ENCODE measurements at regions not wholly inside any gene's neighbourhood (a gene's known extent, or its start where the extent isn't known, plus 50 kb on each side); places are given as distances from the start of the nearest gene placed in this dataset.
"Not testable (repeated sequence)": the region's sequence is repeated elsewhere in the genome, so short reads cannot be mapped to it uniquely, and the experiment has no call there.

DNA sequence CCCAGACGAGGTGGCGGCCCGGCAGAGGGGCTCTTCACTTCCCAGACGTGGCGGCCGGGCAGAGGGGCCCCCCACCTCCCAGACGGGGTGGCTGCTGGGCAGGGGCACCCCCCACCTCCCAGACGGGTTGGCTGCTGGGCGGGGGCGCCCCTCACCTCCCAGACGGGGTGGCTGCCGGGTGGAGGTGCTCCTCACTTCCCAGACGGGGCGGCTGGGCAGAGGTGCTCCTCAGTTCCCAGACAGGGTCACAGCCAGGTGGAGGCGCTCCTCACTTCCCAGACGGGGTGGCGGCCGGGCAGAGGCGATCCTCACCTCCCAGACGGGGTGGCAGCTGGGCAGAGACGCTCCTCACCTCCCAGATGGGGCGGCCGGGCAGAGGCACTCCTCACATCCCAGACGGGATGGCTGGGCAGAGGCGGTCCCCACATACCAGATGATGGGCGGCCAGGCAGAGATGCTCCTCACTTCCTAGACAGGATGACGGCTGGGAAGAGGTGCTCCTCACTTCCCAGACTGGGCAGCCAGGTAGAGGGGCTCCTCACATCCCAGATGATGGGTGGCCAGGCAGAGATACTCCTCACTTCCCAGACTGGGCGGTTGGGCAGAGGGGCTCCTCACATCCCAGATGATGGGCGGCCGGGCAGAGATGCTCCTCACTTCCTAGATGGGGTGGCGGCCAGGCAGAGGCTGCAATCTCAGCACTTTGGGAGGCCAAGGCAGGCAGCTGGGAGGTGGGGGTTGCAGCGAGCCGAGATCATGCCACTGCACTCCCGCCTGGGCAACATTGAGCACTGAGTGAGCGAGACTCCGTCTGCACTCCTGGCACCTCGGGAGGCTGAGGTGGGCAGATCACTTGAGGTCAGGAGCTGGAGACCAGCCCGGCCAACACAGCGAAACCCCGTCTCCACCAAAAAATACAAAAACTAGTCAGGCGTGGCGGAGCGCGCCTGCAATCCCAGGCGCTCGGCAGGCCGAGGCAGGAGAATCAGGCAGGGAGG lies 391.6 kb upstream of the CYLC2 start:
- TF ChIP-seq, protein P1, sequence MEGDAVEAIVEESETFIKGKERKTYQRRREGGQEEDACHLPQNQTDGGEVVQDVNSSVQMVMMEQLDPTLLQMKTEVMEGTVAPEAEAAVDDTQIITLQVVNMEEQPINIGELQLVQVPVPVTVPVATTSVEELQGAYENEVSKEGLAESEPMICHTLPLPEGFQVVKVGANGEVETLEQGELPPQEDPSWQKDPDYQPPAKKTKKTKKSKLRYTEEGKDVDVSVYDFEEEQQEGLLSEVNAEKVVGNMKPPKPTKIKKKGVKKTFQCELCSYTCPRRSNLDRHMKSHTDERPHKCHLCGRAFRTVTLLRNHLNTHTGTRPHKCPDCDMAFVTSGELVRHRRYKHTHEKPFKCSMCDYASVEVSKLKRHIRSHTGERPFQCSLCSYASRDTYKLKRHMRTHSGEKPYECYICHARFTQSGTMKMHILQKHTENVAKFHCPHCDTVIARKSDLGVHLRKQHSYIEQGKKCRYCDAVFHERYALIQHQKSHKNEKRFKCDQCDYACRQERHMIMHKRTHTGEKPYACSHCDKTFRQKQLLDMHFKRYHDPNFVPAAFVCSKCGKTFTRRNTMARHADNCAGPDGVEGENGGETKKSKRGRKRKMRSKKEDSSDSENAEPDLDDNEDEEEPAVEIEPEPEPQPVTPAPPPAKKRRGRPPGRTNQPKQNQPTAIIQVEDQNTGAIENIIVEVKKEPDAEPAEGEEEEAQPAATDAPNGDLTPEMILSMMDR (IDR thresholded peaks at IDR 0.05; ENCODE audit: low read depth, low read length, missing input control): not testable (repeated sequence)
- TF ChIP-seq FOXA2 (IDR thresholded peaks at IDR 0.05); JUND (IDR thresholded peaks at IDR 0.05); EGR1 (IDR thresholded peaks at IDR 0.05; ENCODE audit: low read depth in 2 of 2); GABPA (IDR thresholded peaks at IDR 0.05 in 1 of 2, conservative IDR thresholded peaks at IDR 0.05 in 1 of 2); SP1 (IDR thresholded peaks at IDR 0.05); ZBTB33 (IDR thresholded peaks at IDR 0.05): not testable (repeated sequence)

Measured in liver (tissue), 3 donors.